ENCODE measurements at regions not wholly inside any gene's neighbourhood (a gene's known extent, or its start where the extent isn't known, plus 50 kb on each side); places are given as distances from the start of the nearest gene placed in this dataset.

- Histone ChIP-seq H3K9me3 (no peaks in the 10 kb centered on the region), H3K36me3 (no peaks in the 10 kb centered on the region), H3K27me3 (no peaks in the 10 kb centered on the region), H3K27ac (no peak overlapping the region), H3K4me1 (peaks cover 0 to 3% (median 0%) of the 10 kb centered on the region in 4 donors), H3K4me3 (no peak overlapping the region)
- in situ Hi-C loops (cut with MboI; ENCODE audit: low pct_ligation_motif_present in 1 of 4, low pct_unique_long_range_greater_than_20kb in 1 of 4, low sequenced_read_pairs in 3 of 4) = no loop called here
- intact Hi-C loops (cut with DNase I; ENCODE audit: low total_unique reads) = no loop called here
- 72% methylated on average over 4 of the region's 4 CpGs; no CpG with 5 or more reads in 1 of the 2 donors for WGBS, 2 donors (ENCODE audit: low coverage in 1 of 2)
- DNase-seq = no peak
- TF ChIP-seq POLR2A (IDR thresholded peaks at IDR 0.05) (no peak), CTCF (IDR thresholded peaks at IDR 0.05) (no peak), POLR2AphosphoS5 (IDR thresholded peaks at IDR 0.05) (no peak), EP300 (IDR thresholded peaks at IDR 0.05; ENCODE audit: low read depth) (no peak)
Measured at GRCh38 chr20:56867128-56867527, 238.0 kb downstream of the TFAP2C start.

GRCh38 chr20:56868746-56869145, 239.6 kb downstream of the TFAP2C start:
- no peaks in the 10 kb centered on the region for H3K9me3 ChIP-seq
- WGBS, 2 donors (ENCODE audit: low coverage in 1 of 2) = 82 to 87% methylated on average over 4 of the region's 4 CpGs
- H3K4me3 ChIP-seq = no peak overlapping the region
- intact Hi-C loops (cut with DNase I; ENCODE audit: low total_unique reads) = no loop called here
- no peak overlapping the region for H3K27ac ChIP-seq
- H3K4me1 ChIP-seq = peaks cover 0 to 3% (median 0%) of the 10 kb centered on the region in 4 donors
- DNase-seq = no peak
- no peaks in the 10 kb centered on the region for H3K27me3 ChIP-seq
- in situ Hi-C loops (cut with MboI; ENCODE audit: low pct_ligation_motif_present in 1 of 4, low pct_unique_long_range_greater_than_20kb in 1 of 4, low sequenced_read_pairs in 3 of 4) = no loop called here
- no peaks in the 10 kb centered on the region for H3K36me3 ChIP-seq
- TF ChIP-seq POLR2AphosphoS5 (IDR thresholded peaks at IDR 0.05) (no peak), POLR2A (IDR thresholded peaks at IDR 0.05) (no peak), CTCF (IDR thresholded peaks at IDR 0.05) (no peak), EP300 (IDR thresholded peaks at IDR 0.05; ENCODE audit: low read depth) (no peak)

GRCh38 chr20:56870271-56870670, 241.2 kb downstream of the TFAP2C start:
- DNase-seq = no peak
- Histone ChIP-seq H3K4me1 (no peaks in the 10 kb centered on the region), H3K27ac (no peak overlapping the region), H3K4me3 (no peak overlapping the region), H3K27me3 (no peaks in the 10 kb centered on the region), H3K36me3 (no peaks in the 10 kb centered on the region), H3K9me3 (no peaks in the 10 kb centered on the region)
- intact Hi-C loops (cut with DNase I; ENCODE audit: low total_unique reads) (no loop called here), in situ Hi-C loops (cut with MboI; ENCODE audit: low pct_ligation_motif_present in 1 of 4, low pct_unique_long_range_greater_than_20kb in 1 of 4, low sequenced_read_pairs in 3 of 4) (no loop called here)
- TF ChIP-seq EP300 (IDR thresholded peaks at IDR 0.05; ENCODE audit: low read depth) (no peak), POLR2AphosphoS5 (IDR thresholded peaks at IDR 0.05) (no peak), CTCF (IDR thresholded peaks at IDR 0.05) (no peak), POLR2A (IDR thresholded peaks at IDR 0.05) (no peak)
- WGBS, 2 donors (ENCODE audit: low coverage in 1 of 2) = 89 to 96% methylated on average over 3 to 5 of the region's 5 CpGs

GRCh38 chr20:56871691-56872090, 242.6 kb downstream of the TFAP2C start:
- Histone ChIP-seq H3K4me1 (no peaks in the 10 kb centered on the region), H3K27ac (no peak overlapping the region), H3K9me3 (no peaks in the 10 kb centered on the region), H3K36me3 (no peaks in the 10 kb centered on the region), H3K4me3 (no peak overlapping the region), H3K27me3 (no peaks in the 10 kb centered on the region)
- intact Hi-C loops (cut with DNase I; ENCODE audit: low total_unique reads) (no loop called here), in situ Hi-C loops (cut with MboI; ENCODE audit: low pct_ligation_motif_present in 1 of 4, low pct_unique_long_range_greater_than_20kb in 1 of 4, low sequenced_read_pairs in 3 of 4) (no loop called here)
- no peak for DNase-seq
- 64 to 75% methylated on average over 5 to 11 of the region's 11 CpGs for WGBS, 2 donors (ENCODE audit: low coverage in 1 of 2)
- TF ChIP-seq CTCF (IDR thresholded peaks at IDR 0.05) (no peak), POLR2AphosphoS5 (IDR thresholded peaks at IDR 0.05) (no peak), EP300 (IDR thresholded peaks at IDR 0.05; ENCODE audit: low read depth) (no peak), POLR2A (IDR thresholded peaks at IDR 0.05) (no peak)
